ENCODE measurements at regions not wholly inside any gene's neighbourhood (a gene's known extent, or its start where the extent isn't known, plus 50 kb on each side); places are given as distances from the start of the nearest gene placed in this dataset.

GRCh38 chr3:23076437-23076836 is 126.7 kb upstream of the UBE2E2 start (continued):
- TF ChIP-seq CTCF (IDR thresholded peaks at IDR 0.05): no peak
- no peak for TF ChIP-seq ZNF416 (CRISPR knock-in tag; IDR thresholded peaks at IDR 0.05)
- TF ChIP-seq USF1 (CRISPR knock-in tag; IDR thresholded peaks at IDR 0.05): no peak
- no peak for TF ChIP-seq AR (CRISPR knock-in tag; IDR thresholded peaks at IDR 0.05)
- no peak for TF ChIP-seq NR2C2 (CRISPR knock-in tag; IDR thresholded peaks at IDR 0.05)

GRCh38 chr3:23077126-23077525 is 126.0 kb upstream of the UBE2E2 start:
- Mint-ChIP-seq H3K27ac (no peak overlapping the region), H3K27me3 (ENCODE audit: low read depth) (peaks cover 33% of the 10 kb centered on the region), H3K36me3 (no peaks in the 10 kb centered on the region), H3K9me3 (no peaks in the 10 kb centered on the region), H3K4me1 (peaks cover 38% of the 10 kb centered on the region), H3K4me3 (no peak overlapping the region)
- ATAC-seq: no peak
- CTCF ChIA-PET: no interaction called here
- TF ChIP-seq ZBTB21 (CRISPR knock-in tag; IDR thresholded peaks at IDR 0.05; ENCODE audit: borderline replicate concordance) (no peak), ZNF317 (CRISPR knock-in tag; IDR thresholded peaks at IDR 0.05; ENCODE audit: borderline replicate concordance, low read depth) (no peak), FOXP1 (CRISPR knock-in tag; IDR thresholded peaks at IDR 0.05; ENCODE audit: borderline replicate concordance) (no peak), JAZF1 (CRISPR knock-in tag; IDR thresholded peaks at IDR 0.05) (no peak), GABPB1 (CRISPR knock-in tag; IDR thresholded peaks at IDR 0.05) (no peak), MXD4 (CRISPR knock-in tag; IDR thresholded peaks at IDR 0.05; ENCODE audit: borderline replicate concordance) (no peak), PRDM15 (CRISPR knock-in tag; IDR thresholded peaks at IDR 0.05) (no peak), FOXK1 (CRISPR knock-in tag; IDR thresholded peaks at IDR 0.05) (no peak), ZMAT4 (CRISPR knock-in tag; IDR thresholded peaks at IDR 0.05) (no peak), ZSCAN18 (CRISPR knock-in tag; IDR thresholded peaks at IDR 0.05) (no peak), RELA (CRISPR knock-in tag; IDR thresholded peaks at IDR 0.05; ENCODE audit: borderline replicate concordance) (no peak), ZNF121 (CRISPR knock-in tag; IDR thresholded peaks at IDR 0.05) (no peak), TEAD1 (CRISPR knock-in tag; IDR thresholded peaks at IDR 0.05) (no peak), JUN (CRISPR knock-in tag; IDR thresholded peaks at IDR 0.05) (no peak)
- TF ChIP-seq, protein P1, sequence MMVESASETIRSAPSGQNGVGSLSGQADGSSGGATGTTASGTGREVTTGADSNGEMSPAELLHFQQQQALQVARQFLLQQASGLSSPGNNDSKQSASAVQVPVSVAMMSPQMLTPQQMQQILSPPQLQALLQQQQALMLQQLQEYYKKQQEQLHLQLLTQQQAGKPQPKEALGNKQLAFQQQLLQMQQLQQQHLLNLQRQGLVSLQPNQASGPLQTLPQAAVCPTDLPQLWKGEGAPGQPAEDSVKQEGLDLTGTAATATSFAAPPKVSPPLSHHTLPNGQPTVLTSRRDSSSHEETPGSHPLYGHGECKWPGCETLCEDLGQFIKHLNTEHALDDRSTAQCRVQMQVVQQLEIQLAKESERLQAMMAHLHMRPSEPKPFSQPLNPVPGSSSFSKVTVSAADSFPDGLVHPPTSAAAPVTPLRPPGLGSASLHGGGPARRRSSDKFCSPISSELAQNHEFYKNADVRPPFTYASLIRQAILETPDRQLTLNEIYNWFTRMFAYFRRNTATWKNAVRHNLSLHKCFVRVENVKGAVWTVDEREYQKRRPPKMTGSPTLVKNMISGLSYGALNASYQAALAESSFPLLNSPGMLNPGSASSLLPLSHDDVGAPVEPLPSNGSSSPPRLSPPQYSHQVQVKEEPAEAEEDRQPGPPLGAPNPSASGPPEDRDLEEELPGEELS (CRISPR knock-in tag; IDR thresholded peaks at IDR 0.05): no peak
- TF ChIP-seq, protein P2, sequence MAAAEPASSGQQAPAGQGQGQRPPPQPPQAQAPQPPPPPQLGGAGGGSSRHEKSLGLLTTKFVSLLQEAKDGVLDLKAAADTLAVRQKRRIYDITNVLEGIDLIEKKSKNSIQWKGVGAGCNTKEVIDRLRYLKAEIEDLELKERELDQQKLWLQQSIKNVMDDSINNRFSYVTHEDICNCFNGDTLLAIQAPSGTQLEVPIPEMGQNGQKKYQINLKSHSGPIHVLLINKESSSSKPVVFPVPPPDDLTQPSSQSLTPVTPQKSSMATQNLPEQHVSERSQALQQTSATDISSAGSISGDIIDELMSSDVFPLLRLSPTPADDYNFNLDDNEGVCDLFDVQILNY (CRISPR knock-in tag; IDR thresholded peaks at IDR 0.05): no peak
- no peak for DNase-seq (ENCODE audit: low spot score)
- POLR2A ChIA-PET: interaction anchor here (1.2 kb wide), 1 partner anchor 9 kb away, joined by 3 read pairs; no protein-coding TSS in a partner anchor

All from WTC11 (cell line).